Dendritic cell treated with granulocyte-macrophage colony-stimulating factor and Interleukin-4, amounts not matched to agents 40 ng/mL and 50 ng/mL, for 4 days (primary cell): ENCODE measurements at regions not wholly inside any gene's neighbourhood (a gene's known extent, or its start where the extent isn't known, plus 50 kb on each side); places are given as distances from the start of the nearest gene placed in this dataset.

Experiments used
- H3K27ac Mint-ChIP-seq: one replicate; pipeline ENCODE4 v1.8.0; 2022; ENCODE audit warnings: mild to moderate bottlenecking, mixed read lengths
- H3K27me3 Mint-ChIP-seq: one replicate; pipeline ENCODE4 v1.8.0; 2022; ENCODE audit warnings: mild to moderate bottlenecking, mixed read lengths
- H3K36me3 Mint-ChIP-seq: one replicate; pipeline ENCODE4 v1.8.0; 2022; ENCODE audit warnings: low read depth, mixed read lengths
- H3K4me1 Mint-ChIP-seq: one replicate; pipeline ENCODE4 v1.8.0; 2022; ENCODE audit warnings: low read depth, mixed read lengths
- H3K4me3 Mint-ChIP-seq: one replicate; pipeline ENCODE4 v1.8.0; 2022; ENCODE audit warnings: mild to moderate bottlenecking, moderate library complexity, mixed read lengths
- H3K9me3 Mint-ChIP-seq: one replicate; pipeline ENCODE4 v1.8.0; 2022; ENCODE audit warnings: mixed read lengths
- intact Hi-C: fragments of 100-400 bp; cut with micrococcal nuclease; formaldehyde crosslinking; loops from one replicate; pipeline ENCODE4 v1.15.0; 2022

DNA sequence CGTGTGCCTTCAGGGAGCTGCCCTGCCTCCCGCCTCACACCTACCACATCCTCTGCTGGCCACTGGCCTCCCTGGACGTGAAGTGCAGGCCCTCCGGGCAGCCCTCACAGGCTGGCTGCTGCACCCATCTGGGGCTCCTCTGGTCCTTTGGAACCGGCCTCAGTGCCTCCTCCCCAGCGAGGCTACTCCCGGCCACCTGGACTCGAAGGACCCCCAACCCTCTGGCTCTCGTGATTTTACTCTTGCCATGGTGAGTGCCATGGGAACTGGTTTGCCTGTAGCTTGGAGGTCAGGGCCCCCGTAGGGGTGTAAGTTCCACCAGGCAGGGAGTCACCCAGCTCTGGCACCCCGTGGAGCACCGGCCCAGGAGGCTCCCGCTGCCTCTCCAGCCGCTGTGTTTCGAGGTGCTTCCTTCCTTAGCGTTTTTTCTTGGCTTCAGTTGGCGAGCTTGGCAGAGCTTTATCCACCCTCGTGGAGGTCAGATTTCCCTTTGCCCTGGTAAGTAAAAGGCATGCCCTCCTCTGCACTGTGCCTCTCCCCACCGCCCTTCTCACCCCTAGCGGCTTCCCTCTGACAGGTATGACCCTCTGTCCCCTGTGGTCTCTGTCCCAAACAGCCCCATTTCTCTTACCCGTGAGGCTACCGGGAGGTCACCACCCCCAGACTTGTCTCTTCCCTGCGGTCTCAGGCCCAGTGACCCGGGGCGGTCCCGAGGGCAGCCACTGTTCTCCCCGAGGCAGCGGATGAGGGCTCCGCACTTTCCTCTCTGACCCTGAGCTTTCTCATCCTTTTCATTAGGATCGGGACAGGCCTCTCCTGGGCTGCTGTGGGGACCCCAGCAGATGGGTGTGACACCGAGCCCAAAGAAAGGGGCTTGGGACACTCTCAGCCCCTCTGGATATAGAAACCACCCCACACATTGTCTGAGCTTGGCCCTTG is 203.1 kb upstream of the C14orf180 start:
- intact Hi-C loops, result no loop called here
- no peak overlapping the region for H3K27ac Mint-ChIP-seq
- H3K4me1 Mint-ChIP-seq, result no peaks in the 10 kb centered on the region
- H3K9me3 Mint-ChIP-seq, result peaks cover 7% of the 10 kb centered on the region
- no peak overlapping the region for H3K4me3 Mint-ChIP-seq
- peaks cover 3% of the 10 kb centered on the region for H3K27me3 Mint-ChIP-seq
- no peaks in the 10 kb centered on the region for H3K36me3 Mint-ChIP-seq

DNA sequence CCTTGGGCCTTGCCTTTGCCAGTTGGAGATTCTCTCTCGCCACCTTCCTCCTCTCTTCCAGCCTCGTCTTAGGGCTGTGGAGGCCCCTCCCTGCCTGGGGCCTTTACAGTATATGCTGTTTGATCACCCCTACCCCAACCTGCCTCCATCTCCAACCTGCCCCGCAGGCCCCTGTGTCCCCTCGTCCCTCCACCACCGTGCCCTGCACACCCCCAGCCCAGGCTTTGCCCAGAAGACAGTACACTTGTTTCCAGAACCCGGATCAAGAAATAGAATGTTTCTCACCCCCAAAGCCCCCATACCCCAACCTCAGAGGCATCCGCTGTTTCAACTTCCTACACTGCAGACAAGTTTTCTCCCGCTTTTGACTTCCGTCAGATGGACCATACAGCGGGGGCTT is 202.3 kb upstream of the C14orf180 start:
- H3K4me3 Mint-ChIP-seq, result no peak overlapping the region
- no peaks in the 10 kb centered on the region for H3K4me1 Mint-ChIP-seq
- H3K27ac Mint-ChIP-seq, result no peak overlapping the region
- peaks cover 9% of the 10 kb centered on the region for H3K9me3 Mint-ChIP-seq
- H3K27me3 Mint-ChIP-seq, result peaks cover 4% of the 10 kb centered on the region
- no peaks in the 10 kb centered on the region for H3K36me3 Mint-ChIP-seq
- intact Hi-C loops, result no loop called here

DNA sequence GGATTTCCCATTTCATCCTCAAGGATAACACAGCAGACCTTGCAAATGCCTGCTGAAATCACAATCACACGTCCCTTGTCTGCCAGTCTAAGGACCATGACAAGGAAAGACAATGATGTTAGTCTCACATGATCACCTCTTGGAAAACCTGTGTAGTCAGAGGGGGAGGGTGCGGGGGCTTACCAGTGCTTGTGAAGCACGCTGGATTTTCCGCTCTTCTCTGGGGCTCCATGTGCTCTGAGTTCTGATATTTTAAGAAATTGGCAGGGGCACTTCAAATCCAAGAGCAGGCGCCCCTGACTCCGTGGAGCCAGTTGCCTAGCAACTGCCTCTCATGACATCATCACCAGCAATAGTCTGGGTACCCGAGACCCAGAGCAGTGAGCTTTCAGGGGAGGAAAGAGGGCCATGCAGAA is 200.9 kb upstream of the C14orf180 start:
- no peaks in the 10 kb centered on the region for H3K36me3 Mint-ChIP-seq
- no peak overlapping the region for H3K4me3 Mint-ChIP-seq
- no peak overlapping the region for H3K27ac Mint-ChIP-seq
- peaks cover 14% of the 10 kb centered on the region for H3K27me3 Mint-ChIP-seq
- peaks cover 9% of the 10 kb centered on the region for H3K9me3 Mint-ChIP-seq
- intact Hi-C loops, result no loop called here
- H3K4me1 Mint-ChIP-seq, result no peaks in the 10 kb centered on the region

DNA sequence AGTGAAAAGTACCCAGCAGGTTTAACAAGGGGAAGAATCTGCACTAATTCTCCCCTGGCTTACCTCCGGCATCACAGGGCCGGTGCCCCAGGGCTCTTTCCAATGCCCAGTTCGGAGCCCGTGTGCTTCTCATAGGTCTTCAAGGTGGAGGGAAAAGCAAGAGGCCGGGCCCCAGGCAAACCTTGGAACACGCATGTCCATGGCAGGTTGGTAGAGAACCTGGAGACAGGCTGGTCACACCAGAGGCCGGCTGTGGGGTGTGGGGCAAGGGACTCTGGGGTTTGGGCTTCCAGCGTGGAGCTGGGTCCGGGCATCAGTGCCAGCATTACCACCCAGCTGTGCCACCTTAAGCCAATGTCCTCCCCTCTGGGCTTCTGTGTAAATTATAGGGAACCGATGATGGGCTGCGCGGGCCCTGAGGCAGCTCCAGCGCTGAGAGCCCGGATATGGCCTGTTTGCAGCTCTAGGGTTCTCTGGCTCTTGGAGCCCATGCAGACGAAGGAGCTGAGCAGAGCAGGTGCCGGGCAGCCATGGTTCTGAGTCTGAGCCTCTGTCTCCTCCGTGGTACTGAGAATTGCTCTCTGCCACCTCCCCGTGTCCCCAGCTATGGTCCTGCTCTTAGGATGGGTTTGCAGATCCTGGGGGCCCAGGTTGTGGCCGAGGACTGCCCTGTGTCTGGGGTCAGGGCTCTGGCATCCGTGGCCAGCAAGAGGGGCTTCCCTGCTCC is 197.0 kb upstream of the C14orf180 start:
- no peaks in the 10 kb centered on the region for H3K36me3 Mint-ChIP-seq
- peaks cover 24% of the 10 kb centered on the region for H3K27me3 Mint-ChIP-seq
- peaks cover 9% of the 10 kb centered on the region for H3K9me3 Mint-ChIP-seq
- no peak overlapping the region for H3K4me3 Mint-ChIP-seq
- intact Hi-C loops, result no loop called here
- no peaks in the 10 kb centered on the region for H3K4me1 Mint-ChIP-seq
- no peak overlapping the region for H3K27ac Mint-ChIP-seq

DNA sequence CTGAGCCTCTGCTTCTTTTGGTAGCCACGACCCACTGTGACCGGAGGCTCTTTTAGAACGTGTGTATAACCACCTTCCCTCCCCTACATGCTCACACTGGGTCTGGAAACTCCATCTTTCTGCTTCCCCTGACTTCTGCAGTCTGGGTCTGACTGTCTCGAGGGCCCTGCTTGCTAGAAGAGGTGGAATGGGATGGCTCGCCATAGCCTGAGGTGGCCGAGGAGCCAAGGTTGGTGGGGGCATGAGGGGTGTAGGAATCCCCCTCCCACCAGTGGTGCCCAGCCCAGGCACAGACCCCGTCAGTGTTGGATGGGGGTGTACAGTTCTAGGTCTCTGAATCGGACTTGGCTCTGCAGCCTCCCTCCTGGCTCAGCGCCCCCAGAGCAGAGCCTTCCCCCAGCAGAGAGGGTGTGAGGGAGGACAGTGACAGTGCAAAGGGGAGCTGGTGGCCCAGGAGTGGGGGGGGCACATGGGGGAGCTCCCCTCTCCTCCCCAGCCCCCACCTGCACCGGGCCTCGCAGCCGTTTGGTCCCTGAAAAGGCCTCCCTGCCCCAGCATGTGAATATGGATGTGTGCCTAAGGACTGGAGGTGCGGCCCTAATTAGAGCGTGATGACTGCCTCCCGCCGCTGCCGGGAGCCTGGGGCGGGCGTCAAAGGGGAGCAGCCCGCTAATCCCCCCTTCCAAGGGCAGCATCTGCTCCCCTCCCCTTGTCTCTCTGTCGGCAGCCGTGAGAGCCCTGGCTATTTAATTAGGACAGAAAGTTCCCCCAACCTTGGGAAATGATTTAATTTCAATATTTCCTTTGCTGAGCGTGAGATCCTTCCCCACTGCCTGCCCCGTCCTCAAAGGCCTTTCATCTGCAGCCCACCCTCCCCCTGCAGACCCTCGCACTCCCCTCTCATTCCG is 196.2 kb upstream of the C14orf180 start:
- intact Hi-C loops, result no loop called here
- Mint-ChIP-seq H3K4me1 (no peaks in the 10 kb centered on the region), H3K36me3 (no peaks in the 10 kb centered on the region), H3K27ac (no peak overlapping the region), H3K27me3 (peaks cover 24% of the 10 kb centered on the region), H3K4me3 (no peak overlapping the region), H3K9me3 (peaks cover 9% of the 10 kb centered on the region)

DNA sequence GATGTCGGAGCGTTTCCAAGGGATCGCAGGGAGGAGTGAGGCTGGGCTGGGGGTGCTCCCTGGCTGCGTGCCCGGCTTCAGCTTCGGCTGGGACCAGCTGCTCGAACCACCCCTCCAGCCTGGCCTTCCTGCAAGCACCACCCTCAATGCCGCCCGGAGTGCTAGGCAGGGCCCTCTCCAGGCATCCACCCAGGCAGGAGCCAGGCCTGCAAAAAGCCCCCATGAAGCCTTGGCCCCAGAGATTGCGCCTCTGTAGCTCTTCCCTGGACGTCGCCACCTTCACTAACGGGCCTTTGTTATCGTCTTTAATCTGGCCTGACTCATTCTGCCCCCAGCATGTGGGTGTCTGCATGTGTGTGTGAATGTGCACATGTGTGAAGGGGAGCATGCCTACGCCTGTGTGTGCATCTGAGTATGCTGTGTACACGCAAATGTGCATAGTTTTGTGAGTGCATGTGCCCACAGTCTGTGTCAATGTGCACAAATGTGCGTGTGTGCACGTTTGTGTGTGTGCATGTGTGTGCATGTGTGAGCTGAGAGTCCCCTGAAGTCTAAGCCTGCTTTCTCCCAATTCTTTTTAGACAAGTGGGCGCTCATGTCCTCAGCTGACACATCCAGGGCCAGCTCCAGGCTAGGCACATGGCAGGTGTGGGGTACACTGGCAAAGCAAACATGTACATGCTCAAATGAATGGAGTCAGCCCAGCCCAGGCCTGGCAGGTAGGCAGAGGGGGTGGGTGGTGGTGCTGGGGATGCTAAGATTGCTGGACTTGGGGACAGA is 195.4 kb upstream of the C14orf180 start:
- Mint-ChIP-seq H3K36me3 (no peaks in the 10 kb centered on the region), H3K9me3 (peaks cover 9% of the 10 kb centered on the region), H3K4me3 (no peak overlapping the region), H3K27me3 (peaks cover 24% of the 10 kb centered on the region), H3K27ac (no peak overlapping the region), H3K4me1 (no peaks in the 10 kb centered on the region)
- intact Hi-C loops, result no loop called here

DNA sequence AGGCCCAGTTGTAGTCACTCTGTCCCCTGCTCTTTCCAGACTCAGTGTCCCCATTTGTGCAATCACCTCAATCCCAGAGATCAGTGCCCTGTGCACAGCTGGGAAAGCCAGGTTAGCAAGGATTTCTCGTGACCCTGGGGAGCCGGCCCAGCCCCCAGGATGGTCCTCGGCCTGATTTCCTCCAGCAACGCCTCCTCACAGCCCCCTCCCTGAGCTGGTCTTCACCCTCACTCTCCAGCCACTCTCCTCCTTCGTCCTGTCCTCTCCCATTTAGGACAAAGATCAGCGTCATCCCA is 194.8 kb upstream of the C14orf180 start:
- Mint-ChIP-seq H3K4me3 (no peak overlapping the region), H3K4me1 (no peaks in the 10 kb centered on the region), H3K36me3 (no peaks in the 10 kb centered on the region), H3K27ac (no peak overlapping the region), H3K9me3 (peaks cover 9% of the 10 kb centered on the region), H3K27me3 (peaks cover 24% of the 10 kb centered on the region)
- intact Hi-C loops, result no loop called here

DNA sequence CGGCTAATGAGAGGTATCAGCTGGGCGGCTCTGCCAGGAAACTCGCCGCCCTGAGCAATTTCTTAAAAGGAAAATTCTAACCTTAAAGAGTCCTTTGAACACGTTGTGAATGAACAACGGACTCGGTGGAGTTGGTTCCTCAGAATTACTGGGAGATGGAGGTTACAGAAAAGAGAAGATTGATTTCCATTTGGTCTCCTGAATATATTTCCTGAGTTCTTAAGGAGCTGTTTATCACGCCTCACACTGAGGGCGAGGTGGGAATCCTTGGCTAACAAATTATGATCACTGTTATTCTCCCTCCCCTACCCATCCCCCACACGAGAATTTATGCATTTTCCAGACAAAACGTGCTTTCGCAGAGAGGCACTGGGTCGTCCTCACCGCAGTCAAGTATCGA is 194.5 kb upstream of the C14orf180 start:
- Mint-ChIP-seq H3K4me1 (no peaks in the 10 kb centered on the region), H3K36me3 (no peaks in the 10 kb centered on the region), H3K4me3 (no peak overlapping the region), H3K27me3 (peaks cover 24% of the 10 kb centered on the region), H3K27ac (no peak overlapping the region), H3K9me3 (peaks cover 9% of the 10 kb centered on the region)
- intact Hi-C loops, result no loop called here

DNA sequence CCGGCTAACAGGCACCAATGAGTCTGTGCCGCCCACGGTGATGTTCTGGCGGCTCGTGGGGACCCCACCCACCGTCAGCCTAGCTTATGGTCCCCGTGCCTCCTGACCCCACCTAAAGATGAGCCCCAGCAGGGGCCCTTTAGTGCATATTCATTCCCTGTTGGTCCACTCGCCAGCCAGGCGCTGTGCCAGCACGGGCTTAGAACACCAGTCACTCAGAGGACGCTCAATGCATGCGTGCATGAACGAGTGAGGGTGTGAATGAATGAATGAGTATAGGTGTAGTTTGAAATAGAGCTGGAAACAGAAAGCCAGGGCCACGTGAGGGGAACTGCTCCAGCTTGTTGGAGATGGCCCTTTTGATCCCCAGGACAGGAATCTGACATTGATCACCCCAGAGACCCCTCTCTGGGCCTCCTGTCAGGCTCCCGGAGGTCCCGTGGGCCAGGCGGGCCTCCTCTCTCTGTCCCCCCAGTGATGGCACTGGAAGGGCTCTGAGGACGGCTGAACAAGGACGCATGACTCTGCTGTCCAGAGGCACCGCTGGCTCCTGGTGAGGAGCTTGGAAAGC is 193.9 kb upstream of the C14orf180 start:
- H3K4me1 Mint-ChIP-seq, result no peaks in the 10 kb centered on the region
- intact Hi-C loops, result no loop called here
- H3K27me3 Mint-ChIP-seq, result peaks cover 24% of the 10 kb centered on the region
- peaks cover 9% of the 10 kb centered on the region for H3K9me3 Mint-ChIP-seq
- H3K36me3 Mint-ChIP-seq, result no peaks in the 10 kb centered on the region
- no peak overlapping the region for H3K27ac Mint-ChIP-seq
- H3K4me3 Mint-ChIP-seq, result no peak overlapping the region

DNA sequence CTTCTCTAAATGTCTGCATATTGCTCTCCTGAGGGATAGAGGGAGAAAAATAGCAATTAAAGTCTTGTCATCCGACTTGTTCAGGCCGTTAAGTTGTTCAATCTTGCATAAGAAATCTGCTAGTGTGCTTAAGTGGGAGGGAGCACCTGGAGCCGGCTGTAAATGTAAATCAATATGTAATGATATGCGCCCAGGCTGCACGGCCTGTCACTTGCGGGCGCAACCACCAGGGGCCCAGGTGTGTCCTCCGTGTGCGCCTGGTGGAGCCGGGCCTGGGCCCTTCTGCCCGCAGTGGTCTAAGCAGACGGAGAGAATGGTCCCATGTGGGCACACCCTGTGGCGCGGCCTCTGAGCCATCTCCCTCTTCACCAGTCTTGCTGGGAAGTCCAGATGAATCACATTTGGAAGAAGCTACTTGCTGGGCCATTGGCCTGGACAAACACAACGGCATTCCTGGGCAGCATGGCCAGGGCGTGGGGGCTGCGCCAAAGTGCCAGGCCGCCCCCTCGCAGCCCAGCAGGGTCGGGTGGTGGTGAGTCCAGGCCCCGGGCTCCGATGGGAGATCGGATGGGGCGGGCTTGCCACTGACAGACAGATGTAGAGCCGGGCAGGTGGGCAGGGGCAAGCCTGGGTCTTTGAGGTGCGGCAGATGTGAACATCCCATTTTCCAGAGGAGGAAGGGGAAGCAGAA is 193.3 kb upstream of the C14orf180 start:
- Mint-ChIP-seq H3K36me3 (no peaks in the 10 kb centered on the region), H3K9me3 (peaks cover 5% of the 10 kb centered on the region), H3K4me3 (no peak overlapping the region), H3K27ac (no peak overlapping the region), H3K4me1 (no peaks in the 10 kb centered on the region), H3K27me3 (peaks cover 22% of the 10 kb centered on the region)
- intact Hi-C loops, result no loop called here

DNA sequence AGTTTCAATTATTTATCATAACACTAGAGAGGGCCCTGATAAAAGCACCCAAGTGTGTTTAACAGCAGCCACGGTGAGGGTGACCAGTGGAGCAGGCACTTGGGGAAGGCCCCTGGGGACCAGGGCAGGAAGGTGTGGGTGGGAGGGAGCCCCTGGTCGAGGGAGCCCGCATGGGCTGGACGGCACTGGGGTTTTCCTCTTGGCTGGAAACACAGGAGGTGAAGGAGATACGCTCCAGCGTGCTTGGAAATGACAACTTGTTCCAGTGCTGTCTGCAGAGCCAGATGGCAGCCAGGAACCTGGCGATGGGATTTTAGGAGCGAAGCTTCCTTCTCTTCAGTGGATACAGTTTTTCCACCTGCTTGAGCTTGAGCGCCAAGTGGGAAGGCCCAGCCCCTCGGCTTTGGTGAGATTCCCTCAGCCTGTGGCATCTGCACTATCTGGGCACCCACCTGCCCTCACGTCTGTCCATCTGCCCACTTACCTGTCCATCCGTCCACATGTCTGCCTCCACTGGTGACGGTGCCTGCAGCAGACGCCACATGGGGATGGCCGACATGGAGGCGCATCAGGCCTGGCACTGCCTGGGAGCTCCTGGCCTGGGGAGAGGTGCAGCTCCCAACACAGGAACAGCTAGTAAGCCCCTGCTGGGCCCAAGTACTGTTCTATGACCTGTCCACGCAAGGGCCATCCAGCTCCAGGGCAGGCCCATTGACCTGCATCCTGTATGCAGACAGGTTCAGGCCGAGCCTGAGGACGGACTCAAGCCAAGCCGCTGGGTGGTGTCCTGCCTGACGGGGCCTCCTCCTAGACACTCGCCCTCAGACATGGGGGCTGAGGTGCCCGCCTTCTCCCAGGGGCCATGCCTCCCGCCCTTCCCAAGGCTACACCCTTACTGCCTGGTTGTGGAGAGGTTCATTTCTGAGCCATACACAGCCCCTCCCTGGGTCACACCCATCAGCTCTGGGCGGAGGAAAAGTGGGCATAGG is 192.2 kb upstream of the C14orf180 start:
- H3K27ac Mint-ChIP-seq, result no peak overlapping the region
- no peaks in the 10 kb centered on the region for H3K36me3 Mint-ChIP-seq
- H3K4me3 Mint-ChIP-seq, result no peak overlapping the region
- H3K4me1 Mint-ChIP-seq, result no peaks in the 10 kb centered on the region
- intact Hi-C loops, result no loop called here
- no peaks in the 10 kb centered on the region for H3K9me3 Mint-ChIP-seq
- peaks cover 19% of the 10 kb centered on the region for H3K27me3 Mint-ChIP-seq

DNA sequence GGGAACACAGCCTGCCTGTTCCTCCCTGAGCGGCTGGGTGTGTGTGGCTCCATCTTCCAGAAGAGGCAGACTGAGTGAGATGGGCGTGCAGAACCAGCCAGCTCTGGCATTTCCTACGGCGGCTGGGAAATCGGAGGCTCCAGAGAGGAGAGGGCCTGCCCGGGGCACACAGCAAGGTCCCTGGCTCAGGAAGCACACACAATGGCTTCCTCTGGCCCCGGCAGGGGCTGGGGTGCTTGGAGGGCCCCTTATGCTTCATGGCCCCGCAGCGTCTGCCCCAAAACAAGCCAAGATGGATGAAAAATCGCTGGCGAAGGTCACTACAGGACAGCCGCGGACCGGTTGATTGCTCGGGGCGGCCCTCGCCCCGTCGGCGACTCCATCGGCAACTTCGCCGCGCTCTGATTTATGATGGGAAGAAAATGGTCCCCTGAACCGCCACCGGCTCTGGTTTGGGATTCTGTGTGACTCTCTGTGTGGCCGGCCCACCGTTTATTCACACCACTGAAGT is 191.5 kb upstream of the C14orf180 start:
- Mint-ChIP-seq H3K4me3 (no peak overlapping the region), H3K27ac (no peak overlapping the region), H3K27me3 (peaks cover 16% of the 10 kb centered on the region), H3K4me1 (no peaks in the 10 kb centered on the region), H3K9me3 (no peaks in the 10 kb centered on the region), H3K36me3 (no peaks in the 10 kb centered on the region)
- intact Hi-C loops, result no loop called here
